Stimulated activated CD4-positive, alpha-beta T cell treated with anti-CD3 and anti-CD28 coated beads, Interleukin-2, amount 100 ng/mL, for 24 hours (primary cell): ENCODE measurements at regions not wholly inside any gene's neighbourhood (a gene's known extent, or its start where the extent isn't known, plus 50 kb on each side); places are given as distances from the start of the nearest gene placed in this dataset.

Source experiments
- DNase-seq, 2 donors: peaks; one replicate each; pipeline ENCODE4 v3.0.0-alpha.2; 2020

DNA sequence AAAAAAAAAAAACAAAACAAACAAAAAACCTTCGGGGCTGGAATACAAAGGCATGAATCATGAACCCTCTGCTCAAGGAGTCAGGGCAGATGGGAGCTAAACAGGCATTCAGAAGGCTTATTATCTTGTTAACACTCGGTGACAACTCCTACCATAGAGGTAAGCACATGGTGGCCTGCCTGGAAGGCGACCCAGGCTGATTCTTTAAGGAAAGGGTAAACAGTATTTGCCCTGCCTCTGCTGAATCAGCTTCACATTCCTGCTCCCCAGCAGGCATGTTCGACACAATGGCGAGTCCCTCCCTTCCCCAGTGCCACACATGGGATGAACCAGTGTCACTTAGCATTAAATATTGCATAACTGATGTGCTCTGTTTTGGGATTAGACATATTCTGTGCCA is 191.9 kb downstream of the ARL4C start:
- DNase-seq: no peak

DNA sequence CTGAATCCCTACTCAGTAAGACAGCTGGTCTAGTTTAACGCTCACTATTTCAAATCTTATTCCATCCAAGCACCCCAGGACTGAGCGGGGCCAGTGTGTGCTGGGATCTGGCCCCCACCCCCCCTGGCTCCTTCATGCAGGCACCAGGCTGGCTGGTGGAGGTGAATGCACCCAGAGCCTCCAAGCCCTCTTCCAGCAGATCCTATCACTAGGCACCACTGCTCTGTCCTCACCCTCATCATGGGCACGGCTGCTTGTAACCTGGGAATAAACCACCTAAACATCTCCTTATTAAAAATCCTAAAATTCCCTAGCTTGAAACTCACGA is 194.3 kb downstream of the ARL4C start:
- no peak for DNase-seq

DNA sequence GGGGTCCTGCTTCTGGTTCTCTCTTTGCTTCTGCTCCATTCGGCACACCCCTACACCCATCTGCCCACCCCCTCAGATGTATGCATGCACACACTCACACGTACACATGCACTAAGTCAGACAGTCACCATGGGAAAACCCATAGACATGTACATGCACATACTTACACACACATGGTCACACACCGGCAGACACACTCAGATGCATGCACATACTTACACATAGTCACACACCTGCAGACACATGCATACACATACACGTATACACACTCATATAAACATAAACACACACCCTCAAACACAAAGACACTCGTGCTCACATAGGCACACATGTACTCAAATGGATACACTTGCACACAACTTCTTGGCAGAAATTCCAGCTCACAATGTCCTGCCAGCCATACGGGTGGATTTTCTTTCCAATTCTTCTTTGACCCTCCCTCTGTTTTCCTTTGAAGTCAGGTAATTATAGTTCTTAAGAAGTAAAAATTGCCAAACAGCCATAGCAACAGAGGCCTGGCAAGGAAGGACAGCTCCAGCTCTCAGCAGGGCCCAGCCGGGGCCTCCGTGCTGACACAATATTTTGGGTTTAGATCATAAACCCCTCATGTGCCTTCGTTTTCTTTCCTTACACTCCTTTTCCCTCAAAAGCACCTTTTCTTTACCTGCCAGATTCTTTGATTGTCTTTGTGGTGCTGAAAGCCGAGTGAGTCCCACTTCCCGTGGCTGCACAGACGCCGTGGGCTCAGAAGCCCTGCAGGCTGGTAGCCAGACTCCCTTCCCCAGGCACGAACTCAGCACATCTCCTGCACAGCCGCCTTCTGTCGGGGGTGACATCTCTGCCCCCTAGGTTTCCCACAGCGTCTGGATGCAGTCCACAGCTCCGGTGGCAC is 195.7 kb downstream of the ARL4C start:
- DNase-seq: no peak

DNA sequence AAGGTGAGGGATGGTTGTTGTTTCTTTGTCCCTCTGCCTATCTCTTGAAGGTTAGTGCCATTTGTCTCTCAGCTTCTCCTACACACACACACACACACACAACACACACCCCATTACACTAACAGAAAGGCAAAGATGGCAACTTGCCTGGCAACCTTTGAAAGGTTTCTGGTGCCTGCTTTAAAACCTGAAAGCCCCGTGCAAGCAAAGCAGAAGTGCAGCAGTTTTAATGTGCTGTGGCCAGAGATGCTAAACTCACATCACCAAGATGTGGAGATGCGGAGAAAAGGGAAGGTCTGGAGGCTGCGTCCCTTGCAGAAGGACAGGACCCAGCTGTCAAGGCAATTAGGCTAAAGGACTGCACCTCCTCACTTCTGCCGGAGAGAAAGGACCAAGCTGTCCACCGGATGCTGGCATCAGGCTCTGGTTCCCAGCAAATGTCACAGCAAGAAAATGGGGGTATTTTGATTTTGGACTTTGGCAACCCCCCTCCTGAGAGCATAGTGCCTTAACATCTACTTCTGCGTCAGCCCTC is 196.4 kb downstream of the ARL4C start:
- no peak for DNase-seq

DNA sequence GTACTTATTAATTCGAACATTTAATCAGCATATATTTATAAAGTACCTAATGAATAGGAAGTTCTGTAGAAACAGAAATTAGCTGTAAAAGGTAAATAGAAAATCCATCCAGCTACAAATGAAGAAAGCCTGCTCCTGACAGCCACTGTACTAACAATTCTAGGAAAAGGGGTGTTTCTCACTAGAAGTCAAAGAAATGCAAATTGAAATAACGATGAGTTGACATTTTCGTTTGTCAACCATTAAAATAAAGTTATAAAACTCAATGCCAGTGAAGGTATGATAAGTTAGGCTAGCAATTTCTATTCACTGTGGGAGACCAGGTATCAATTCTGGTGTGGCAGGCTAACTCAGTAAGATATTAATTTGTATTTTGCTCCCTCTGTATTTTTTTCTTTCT is 198.0 kb downstream of the ARL4C start:
- DNase-seq: no peak

DNA sequence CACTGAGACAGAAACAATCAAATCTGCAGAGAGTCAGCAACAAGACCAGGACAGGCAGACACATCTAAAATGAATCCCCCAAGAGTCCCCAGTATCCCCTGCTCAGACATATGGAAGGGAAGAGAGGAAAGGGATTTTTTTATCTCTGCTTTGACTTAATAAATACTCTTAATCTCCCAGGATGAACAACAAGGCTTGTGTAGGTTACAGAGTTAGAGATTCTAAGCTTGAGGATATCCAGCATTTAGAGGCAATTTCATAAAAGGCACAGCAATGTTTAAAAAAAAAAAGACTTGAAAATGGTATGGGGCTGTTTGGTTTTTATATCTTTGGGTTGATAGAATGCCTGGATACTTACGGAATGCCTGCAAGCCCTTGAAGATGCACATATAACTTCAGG is 199.9 kb downstream of the ARL4C start:
- no peak for DNase-seq

DNA sequence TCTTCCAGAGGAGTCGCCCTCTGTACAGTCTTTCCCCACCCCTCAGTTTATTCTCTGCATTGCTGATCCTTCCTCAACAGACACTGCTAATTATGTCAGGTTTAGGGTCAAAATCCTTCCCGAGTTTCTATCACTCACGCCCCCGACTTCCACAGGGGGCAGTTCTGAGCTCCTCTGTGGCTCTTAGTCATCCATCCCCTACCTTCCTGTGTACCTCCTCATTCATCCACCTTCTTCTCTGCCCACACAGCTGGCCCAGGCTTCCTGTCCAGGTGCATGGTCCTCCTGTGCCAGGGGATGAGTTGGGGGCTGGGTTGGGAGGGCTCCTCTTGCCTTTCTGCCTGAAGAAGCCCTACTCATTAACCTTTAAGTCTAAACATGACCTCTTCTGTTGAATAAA is 202.9 kb downstream of the ARL4C start:
- no peak for DNase-seq

DNA sequence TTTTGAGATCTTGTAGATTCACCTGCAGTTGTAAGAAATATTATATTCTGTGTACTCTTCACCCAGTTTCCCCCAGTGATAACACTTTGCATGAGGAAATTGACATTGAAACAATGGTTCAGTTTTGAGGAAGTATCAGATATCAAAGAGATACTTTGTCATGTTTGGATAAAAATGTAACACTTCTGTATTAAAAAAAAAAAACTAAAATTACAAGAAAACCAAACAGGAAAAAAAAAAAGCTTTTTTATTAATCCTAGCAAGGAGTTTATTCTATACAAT is 204.0 kb downstream of the ARL4C start:
- no peak for DNase-seq

DNA sequence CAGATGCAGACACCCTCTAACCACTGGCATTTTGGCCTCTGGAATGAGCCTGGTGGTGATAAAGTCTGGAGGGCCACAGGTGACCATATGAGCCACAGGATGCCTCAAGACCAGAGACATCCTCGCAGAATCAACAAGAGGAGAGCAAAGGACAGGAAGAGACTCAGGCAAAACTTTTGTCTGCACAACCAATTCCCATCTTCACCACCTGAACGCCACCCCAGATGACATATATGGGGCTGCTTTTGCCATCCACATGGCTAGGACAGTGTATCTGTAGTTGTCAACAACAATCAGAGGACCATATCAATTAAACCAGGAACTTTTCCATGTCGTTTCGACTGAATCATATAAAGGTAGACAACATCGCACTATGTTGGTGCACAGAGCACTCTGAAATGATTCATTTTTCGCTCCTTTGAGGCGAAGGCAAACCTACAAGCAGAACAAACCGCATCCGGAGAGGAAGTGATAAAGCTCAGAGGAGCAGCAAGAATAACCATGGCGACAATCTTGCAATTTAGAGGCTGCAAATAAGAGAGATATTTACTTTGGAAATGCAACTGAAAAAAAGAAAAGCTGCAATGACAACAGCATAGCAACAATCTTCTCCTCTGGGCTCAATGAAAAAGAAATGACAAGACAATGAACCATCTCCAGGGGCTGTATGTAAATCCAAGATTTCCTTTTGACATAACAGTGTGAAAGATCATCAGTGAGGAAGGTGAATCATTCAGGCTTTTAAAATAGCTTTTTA is 204.5 kb downstream of the ARL4C start:
- DNase-seq: peak; percentile 38 to 66

DNA sequence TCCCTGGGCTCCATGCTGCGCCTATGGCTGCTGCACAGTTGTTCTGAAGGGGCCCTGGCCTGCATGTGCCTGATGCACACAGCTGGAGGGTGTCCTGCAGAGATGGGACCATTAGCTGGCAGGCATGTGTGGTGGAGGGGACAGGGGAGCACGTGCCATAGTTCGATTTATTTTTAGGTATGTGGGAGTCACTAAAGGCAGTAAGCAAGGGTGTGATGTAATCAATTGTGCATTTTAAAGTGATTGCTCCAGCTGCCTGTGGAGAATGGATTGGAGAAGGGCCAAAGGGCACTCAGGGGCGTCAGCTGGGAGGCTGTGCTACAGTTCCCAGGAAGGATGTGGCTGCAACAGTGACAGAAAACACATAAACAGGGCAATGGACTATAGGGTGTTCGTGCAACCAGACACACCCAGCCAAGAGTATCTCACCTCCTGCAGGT is 205.1 kb downstream of the ARL4C start:
- no peak for DNase-seq

DNA sequence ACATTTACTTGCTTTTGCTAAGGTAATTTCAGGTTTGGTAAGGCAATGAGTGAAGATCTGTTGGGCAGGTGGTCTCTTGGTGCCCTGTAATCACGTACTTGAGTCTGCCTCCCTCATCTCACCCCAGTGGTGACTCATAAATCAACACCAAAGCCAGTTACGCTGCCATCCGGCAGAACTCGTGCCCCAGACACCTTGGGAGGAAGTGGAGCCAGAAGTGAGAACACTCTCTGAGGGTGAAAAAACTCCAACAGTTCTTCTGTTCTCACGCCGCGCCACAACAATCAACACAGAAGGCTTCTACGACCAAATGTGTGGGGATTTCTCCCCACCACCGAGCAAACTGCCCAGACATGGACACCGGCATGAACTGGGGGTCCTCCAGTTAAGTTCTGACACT is 206.2 kb downstream of the ARL4C start:
- peak; percentile 70 to 77 for DNase-seq

DNA sequence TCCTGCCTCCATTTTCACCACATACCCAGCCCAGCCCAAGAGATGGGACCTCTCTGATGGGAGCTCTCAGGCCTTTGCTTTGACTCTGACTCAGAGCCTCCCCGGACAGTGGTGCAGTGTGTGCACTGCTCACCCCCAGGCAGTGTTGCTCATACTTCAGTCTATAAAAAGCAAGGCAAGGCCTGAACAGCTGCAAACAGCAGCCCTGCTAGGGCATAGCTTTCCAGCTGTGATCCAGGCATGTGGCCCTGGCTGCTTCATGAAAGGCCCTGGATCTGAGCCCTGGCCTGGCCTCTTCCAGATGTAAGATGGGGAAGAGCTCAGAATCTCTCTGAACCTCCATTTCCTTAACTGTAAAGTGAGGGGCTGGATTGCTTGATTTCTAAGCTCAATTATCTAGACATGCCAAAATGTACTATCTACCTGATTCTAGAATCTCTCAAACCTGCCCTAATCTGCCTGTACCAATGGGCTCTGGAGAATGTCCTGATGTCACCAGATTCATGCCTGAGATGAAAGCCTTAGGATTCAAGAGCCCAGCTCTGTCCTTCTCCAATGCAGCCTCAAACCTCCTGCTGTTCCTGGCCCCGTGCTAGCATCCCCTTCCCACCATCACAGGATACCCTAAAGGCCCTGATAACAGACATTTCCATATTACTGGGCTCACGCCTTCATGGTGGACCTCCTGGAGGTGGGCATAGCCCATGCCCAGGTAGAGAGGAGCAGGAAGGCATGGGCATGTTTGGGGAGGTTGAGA is 206.9 kb downstream of the ARL4C start:
- peak; percentile 38 to 59 for DNase-seq

DNA sequence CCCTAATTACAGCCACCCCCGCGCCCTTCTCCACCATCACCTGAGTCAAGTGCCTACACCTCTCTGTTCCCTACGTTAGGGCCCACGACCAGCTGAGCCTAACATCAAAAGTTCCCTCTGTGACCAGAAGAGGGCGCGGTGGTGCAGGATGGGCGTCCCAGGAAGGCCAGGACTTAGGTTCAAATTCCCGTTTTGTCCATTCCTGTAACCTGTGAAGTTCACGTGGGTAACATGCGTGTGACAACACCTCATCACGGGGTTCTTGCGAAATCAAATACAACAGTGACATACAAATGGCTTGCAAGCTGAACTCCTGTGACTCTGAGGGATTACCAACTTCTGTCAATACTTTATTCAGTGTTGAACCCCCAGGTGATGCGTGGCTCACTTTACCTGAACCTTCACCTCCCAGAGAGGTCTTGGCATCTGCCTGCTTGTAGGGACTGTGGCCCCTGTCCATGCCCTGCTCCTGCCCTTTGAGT is 207.9 kb downstream of the ARL4C start:
- peak; percentile 76 to 80 for DNase-seq

DNA sequence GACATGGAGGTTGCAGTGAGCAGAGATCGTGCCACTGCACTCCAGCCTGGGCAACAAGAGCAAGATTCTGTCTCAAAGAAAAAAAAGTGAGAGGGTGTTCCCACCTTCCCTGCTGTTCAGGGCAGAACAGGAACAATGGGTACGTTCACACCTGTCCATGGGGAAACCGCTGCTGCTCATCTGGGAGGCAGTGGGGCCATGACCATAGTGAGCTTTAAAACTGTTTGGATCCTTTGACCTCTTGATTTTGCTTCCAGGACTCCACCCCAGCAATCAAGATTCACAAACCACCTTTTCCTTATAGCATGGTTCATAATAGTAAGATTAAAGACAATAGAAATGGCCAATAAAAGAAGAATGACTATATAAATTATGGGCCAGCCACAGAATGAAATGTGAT is 209.2 kb downstream of the ARL4C start:
- DNase-seq: no peak

DNA sequence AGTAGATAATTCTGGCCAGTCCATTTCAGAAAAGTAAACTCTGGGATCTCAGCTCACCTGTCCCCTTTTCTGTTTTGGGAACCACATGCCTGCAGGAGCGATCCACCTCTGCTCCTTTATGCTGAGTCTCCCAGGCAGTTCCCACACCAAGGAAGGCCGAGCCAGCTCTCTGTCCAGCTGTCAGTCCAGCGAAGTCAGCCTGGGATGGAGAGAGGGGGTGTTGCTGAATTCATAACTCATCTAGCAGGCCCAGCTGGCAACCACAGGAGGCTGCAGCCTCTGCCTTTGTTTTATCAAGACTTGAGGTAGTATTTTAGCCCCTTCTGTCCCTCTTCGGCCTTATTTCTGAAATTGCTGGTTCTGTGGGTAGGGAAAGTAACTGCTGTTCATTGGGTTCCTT is 209.9 kb downstream of the ARL4C start:
- DNase-seq: no peak

DNA sequence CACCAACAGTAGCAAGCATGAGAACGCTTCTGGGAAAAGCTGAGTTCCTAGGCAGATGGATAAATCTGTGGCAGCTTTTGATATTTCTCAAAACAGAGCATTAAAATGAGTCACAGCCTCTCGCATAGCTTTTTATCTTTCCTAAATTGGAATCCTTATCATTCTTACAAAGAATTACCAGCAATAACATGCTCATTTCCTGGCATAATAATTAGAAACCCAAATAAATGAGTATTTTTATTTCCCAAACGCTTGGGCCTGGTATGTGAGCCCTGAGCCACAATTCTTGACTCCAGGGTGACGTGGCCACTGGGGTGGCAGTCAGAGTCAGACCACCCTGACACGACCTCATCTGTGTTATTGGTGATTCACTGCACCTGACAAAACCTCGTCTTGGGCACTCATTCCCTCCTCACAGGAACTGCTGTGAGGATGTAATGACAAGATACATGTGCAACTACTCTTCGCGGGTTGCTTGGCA is 210.7 kb downstream of the ARL4C start:
- no peak for DNase-seq

DNA sequence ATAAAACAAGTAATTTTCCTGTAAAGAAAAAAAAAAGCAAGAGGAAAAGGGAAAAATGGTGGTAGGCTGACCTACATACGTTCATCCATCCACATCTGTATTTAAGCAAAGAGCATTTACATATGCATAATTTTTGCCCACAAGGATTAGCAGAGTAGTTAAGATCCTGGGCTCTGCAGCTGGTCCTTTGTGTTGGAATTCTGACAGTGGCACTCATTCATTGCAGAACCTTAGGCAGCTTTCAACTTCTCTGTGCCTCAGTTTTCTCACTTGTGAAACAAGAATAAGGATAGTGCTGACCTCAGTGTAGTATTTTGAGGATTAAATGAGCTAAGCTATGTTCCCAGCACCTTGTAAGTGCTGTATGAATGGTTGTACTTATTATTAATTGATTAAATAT is 211.3 kb downstream of the ARL4C start:
- DNase-seq: no peak

DNA sequence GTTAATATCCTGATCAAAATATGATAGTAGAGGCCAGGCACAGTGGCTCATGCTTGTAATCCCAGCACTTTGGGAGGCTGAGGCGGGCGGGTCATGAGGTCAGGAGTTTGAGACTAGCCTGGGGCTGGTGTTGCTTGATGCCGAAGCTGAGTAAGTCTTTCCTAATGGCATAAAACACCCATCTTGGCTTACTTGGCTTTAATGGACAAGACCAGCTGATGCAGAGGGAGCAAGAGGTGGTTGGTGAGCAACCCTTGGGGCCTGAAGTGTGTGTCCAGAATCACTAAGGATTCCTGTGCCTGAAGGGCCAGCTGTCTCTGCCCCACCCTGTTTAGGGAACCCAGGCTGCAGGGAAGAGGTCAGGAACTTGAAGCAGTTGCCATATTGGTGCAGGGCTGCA is 217.2 kb downstream of the ARL4C start:
- no peak for DNase-seq

DNA sequence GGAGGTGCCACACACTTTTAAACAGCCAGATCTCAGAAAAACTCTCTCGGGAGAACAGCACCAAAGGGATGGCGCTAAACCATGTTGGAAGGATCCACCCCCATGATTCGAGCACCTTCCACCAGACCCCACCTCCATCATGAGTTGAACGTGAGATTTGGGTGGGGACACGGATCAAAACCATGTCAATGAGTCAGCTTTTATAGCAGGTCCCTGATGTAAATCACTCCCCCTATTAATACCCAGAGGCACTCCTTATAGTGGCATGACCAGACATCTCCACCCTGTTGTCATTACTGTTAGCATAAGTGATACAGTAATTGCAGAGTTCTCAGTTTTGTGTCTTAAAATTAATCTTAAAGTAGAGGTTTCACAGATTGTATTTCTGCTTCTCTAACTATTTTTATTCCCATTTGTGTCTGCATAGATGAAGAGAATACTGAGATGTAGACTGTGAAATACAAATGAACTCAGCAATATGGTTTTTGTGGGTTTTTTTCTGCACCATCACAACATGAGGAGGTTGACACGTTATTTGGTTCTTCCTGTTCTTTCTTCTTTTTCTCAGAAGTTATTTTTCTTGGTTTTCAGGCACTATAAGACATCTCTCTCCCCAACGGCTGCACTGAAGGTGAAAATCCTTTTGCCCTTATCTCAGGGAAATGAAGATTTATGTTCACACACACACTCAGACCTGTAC is 218.2 kb downstream of the ARL4C start:
- DNase-seq: no peak

DNA sequence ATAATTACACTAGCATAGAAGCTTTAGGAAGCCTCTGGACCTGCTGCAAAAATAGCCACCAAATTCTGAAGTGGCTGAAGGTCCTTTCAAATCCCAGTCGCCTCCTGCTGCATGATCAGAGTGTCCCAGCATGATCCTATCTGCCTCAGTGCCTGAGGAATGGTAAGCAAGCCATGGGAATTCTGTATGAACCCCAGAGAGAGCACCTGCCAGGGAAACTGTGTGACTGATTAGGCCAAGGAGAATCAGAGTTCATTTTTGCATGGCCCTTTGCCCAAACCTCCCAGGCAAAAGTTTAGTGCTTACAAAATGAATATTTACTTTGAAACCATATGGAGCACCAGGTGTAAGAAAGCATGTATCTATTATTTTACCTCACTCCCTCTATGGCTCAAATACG is 221.4 kb downstream of the ARL4C start:
- DNase-seq: no peak

DNA sequence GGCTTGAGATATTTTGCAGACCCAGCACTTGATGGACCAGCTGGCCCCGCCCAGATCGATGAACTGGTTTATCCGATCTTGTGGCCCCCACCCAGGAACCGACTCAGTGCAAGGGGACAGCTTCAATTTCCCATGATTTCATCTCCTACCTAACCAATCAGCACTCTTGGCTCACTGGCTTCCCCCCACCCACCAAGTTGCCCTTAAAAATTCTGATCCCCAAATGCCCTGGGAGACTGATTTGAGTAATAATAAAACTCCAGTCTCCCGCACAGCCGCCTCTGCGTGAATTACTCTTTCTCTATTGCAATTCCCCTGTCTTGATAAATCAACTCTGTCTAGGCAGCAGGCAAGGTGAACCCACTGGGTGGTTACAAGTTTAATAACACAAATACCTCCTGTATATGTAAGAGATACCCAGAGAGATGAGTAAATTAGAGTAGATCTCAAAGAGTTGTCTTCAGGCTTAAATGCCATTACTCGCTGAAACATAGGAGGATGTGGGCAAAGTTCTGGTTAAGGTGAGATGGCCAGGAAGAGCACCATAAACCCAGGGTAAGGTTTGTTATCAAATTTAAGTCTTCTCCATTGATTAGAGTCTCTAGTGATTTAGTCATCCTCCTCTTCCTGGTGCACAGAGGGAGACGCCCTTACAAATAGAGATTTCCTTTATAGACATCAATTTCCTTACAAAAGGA is 222.8 kb downstream of the ARL4C start:
- peak; percentile 34 to 51 for DNase-seq
